AG10803 (cell line): ENCODE measurements at regions not wholly inside any gene's neighbourhood (a gene's known extent, or its start where the extent isn't known, plus 50 kb on each side); places are given as distances from the start of the nearest gene placed in this dataset.

Source experiments
- DNase-seq: peaks from one replicate; pipeline ENCODE4 v3.0.0; 2010; ENCODE audit warnings: low read depth
- H3K4me3 ChIP-seq: 2 replicates; pipeline ENCODE4 v1.5.1; 2011; ENCODE audit warnings: mild to moderate bottlenecking, low read length, control low read depth
- TF ChIP-seq, protein P1 (sequence below): conservative IDR thresholded peaks from 2 replicates; pipeline ENCODE4 v1.5.1; 2011; ENCODE audit warnings: mild to moderate bottlenecking, low read length, control low read depth, inconsistent platforms

DNA sequence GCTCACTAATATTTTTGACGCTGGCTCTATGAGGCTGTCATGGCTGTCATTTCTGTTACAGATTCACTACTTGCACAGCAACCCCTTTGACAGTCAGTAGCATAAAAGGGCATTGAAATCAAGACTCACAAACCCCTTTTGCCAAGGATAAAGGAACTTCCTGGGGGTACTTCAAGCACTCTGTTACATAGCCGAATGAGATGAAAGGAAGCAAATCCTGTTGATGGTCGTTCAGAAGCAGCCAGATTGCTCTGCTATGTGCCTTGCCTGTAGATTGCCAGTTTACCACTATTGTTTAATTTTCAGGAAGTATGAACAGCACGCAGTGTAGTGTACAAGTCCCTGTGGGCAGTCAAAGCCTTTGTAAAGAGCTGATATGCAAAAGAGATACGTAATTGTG lies 296.2 kb downstream of the LRRIQ3 start:
- TF ChIP-seq, protein P1, sequence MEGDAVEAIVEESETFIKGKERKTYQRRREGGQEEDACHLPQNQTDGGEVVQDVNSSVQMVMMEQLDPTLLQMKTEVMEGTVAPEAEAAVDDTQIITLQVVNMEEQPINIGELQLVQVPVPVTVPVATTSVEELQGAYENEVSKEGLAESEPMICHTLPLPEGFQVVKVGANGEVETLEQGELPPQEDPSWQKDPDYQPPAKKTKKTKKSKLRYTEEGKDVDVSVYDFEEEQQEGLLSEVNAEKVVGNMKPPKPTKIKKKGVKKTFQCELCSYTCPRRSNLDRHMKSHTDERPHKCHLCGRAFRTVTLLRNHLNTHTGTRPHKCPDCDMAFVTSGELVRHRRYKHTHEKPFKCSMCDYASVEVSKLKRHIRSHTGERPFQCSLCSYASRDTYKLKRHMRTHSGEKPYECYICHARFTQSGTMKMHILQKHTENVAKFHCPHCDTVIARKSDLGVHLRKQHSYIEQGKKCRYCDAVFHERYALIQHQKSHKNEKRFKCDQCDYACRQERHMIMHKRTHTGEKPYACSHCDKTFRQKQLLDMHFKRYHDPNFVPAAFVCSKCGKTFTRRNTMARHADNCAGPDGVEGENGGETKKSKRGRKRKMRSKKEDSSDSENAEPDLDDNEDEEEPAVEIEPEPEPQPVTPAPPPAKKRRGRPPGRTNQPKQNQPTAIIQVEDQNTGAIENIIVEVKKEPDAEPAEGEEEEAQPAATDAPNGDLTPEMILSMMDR = no peak
- DNase-seq = no peak
- no peak overlapping the region for H3K4me3 ChIP-seq

DNA sequence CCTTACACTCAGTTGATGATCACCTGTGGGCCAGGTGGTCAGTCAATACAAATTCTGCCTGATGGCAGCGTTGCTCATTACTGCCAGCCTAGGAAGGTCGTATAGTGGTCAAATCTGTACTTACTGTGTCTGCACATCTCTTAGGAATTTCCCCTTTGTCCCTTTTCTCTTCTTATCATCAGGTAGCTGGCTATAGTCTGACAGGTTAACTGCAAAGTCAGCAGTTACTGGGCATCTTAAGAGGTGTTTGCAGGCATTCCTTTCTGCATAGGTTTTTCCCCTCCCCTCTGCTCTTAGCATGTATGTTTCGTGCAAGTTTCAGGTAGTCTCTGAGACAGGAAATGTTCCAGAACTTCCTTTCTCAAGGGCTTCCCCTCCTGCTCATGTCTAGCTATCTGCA lies 298.7 kb downstream of the LRRIQ3 start:
- TF ChIP-seq, protein P1 = no peak
- H3K4me3 ChIP-seq = no peak overlapping the region
- DNase-seq = no peak

DNA sequence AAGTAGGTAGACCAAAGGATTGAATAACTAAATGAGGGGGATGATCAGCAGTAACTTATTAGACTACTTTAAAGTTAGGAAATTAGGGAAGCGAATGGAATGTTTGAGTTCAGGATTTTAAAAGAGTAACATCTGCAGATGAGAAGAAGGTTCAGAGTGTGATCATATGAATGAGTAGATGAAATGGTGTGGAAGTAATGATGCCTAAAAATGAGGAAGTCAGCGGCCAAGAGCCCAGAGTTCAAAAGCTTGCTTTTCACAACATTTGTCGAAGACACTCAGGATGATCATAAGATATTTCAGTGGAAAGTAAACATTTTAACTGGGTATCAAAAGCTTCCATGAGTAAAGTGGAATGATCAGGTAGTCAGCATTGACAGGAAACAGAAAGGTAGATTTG lies 299.4 kb downstream of the LRRIQ3 start:
- no peak overlapping the region for H3K4me3 ChIP-seq
- TF ChIP-seq, protein P1 = no peak
- DNase-seq = no peak

DNA sequence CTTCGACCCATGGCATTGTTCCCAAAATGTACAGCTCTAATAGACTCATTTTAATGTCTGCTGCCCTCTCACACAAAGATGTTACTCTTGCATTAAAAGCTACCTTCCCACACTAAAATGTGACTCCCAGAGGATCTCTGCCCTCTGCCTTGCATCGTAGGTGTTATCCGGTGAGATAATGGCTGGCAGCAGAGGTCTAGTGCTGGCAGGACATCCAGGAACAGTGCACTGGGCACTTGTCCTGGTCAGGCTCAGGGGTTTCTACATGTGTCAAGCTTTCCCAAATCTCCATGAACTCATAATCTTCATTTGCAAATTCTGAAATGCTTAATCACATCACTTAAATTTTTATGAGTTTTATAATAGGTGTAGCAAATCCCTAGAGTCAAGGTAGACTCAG lies 310.6 kb downstream of the LRRIQ3 start:
- TF ChIP-seq, protein P1 = no peak
- DNase-seq = no peak
- H3K4me3 ChIP-seq = no peak overlapping the region

DNA sequence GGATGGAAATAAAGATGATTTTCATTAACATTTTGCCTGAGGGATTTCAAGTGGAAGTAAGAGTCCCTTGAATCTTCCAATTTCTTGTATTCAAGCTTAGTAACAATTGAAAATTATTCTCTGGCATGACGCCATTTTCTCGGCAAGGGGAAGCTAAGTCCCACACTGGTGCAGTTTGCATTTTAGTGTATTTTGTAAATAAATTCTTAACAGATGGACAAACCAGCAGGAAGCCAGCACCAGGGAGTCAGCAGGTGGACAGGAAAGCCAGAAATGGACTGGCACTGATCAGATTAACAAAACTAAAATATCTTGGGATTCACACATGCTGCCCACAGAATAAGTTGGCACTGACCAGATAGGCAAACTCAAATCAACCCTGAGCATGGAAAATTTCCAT lies 311.3 kb downstream of the LRRIQ3 start:
- no peak for DNase-seq
- TF ChIP-seq, protein P1 = no peak
- H3K4me3 ChIP-seq = no peak overlapping the region

DNA sequence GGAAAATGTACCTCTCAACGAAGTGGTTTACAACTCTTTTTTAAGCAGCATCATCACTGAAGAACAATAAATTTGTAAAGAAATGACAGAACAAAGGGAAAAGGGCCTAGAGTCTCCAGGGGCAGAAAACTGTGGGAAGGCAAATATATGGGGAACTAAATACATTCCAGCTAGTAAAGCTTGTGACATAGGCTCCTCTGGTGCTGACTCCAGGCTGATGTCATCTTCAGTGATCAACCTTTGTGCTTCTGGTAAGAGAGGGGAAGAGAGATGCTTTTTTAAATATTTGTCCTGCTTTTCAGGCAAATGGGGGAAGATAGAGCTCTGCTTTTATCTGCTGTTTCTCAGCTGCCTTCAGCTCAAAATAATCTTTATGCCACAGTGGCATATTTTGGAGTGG lies 323.2 kb downstream of the LRRIQ3 start:
- TF ChIP-seq, protein P1 = no peak
- no peak for DNase-seq
- no peak overlapping the region for H3K4me3 ChIP-seq

DNA sequence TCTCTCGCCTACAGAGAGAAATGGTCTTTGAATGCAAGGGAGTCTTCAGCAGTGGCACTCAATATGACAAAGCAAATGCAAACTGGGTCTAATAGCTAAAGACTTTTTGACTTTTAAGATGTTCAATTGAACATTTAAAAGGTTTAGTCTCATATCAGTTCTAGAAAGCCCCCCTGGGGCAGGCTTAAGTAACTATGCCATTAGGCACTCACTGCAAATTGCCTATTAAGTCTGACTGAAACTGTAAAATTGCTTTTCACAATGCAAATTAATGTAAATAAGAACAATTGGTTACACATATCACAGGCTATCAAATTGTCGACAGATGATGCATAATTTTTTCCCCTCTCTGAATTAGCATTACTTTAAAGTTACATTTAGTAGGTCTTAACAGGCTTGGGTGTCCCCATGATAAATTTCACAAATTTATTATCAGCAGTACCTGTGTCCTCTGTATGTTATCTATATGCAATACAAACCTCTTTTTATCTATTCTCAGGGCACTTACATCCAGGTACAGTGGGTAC lies 329.1 kb downstream of the LRRIQ3 start:
- no peak for DNase-seq
- no peak overlapping the region for H3K4me3 ChIP-seq
- TF ChIP-seq, protein P1 = no peak
